ENCODE measurements at regions not wholly inside any gene's neighbourhood (a gene's known extent, or its start where the extent isn't known, plus 50 kb on each side); places are given as distances from the start of the nearest gene placed in this dataset.

- TF ChIP-seq, protein P1, sequence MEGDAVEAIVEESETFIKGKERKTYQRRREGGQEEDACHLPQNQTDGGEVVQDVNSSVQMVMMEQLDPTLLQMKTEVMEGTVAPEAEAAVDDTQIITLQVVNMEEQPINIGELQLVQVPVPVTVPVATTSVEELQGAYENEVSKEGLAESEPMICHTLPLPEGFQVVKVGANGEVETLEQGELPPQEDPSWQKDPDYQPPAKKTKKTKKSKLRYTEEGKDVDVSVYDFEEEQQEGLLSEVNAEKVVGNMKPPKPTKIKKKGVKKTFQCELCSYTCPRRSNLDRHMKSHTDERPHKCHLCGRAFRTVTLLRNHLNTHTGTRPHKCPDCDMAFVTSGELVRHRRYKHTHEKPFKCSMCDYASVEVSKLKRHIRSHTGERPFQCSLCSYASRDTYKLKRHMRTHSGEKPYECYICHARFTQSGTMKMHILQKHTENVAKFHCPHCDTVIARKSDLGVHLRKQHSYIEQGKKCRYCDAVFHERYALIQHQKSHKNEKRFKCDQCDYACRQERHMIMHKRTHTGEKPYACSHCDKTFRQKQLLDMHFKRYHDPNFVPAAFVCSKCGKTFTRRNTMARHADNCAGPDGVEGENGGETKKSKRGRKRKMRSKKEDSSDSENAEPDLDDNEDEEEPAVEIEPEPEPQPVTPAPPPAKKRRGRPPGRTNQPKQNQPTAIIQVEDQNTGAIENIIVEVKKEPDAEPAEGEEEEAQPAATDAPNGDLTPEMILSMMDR (IDR thresholded peaks at IDR 0.05; ENCODE audit: low read depth, low read length), result no peak
- TF ChIP-seq EZH2phosphoT487 (IDR thresholded peaks at IDR 0.05; ENCODE audit: low read depth), result no peak
These were observed 562.2 kb upstream of the IMPG1 start for GRCh38 chr6:76634695-76635094.

All from OCI-LY3 (cell line).